PC-9 (cell line): ENCODE measurements at regions not wholly inside any gene's neighbourhood (a gene's known extent, or its start where the extent isn't known, plus 50 kb on each side); places are given as distances from the start of the nearest gene placed in this dataset.

Source experiments
- BruUV-seq: library from RNA; stranded (reverse); fragments of 400-500 nt; replicated peaks from 2 replicates; lab custom pipeline; 2021; lab: Mats Ljungman, UMichigan
- CTCF ChIA-PET: fragments of 300-600 bp; sonication (Branson Sonifier 250); formaldehyde crosslinking; loops from one replicate; lab custom pipeline; 2022; ENCODE audit warnings: antibody characterized with exemption; lab: Charles Lee
- POLR2A ChIA-PET: fragments of 300-600 bp; sonication (Branson Sonifier 250); formaldehyde crosslinking; loops from one replicate; lab custom pipeline; 2022; ENCODE audit warnings: antibody characterized with exemption; ENCODE audit not compliant: unreplicated experiment; lab: Charles Lee
- DNase-seq, 2 experiments: peaks; one replicate each; pipeline versions ENCODE4 v3.0.0 to v3.0.0-alpha.2; 2015 to 2022; ENCODE audit warnings: mixed read lengths in 1 of 2
- H2AFZ ChIP-seq: fragments of 200-600 bp; sonication (generic); 2 replicates; pipeline ENCODE4 v1.8.1; 2017; ENCODE audit warnings: antibody characterized with exemption
- H3F3A ChIP-seq: fragments of 200-600 bp; sonication (generic); 2 replicates; pipeline ENCODE4 v1.8.1; 2017; ENCODE audit warnings: antibody characterized with exemption, mild to moderate bottlenecking, low read depth; ENCODE audit not compliant: insufficient read depth
- H3K27ac ChIP-seq: fragments of 200-600 bp; sonication (generic); 2 replicates; pipeline ENCODE4 v1.6.1; 2016; ENCODE audit warnings: mixed run types
- H3K27me3 ChIP-seq: fragments of 200-600 bp; sonication (generic); 2 replicates; pipeline ENCODE4 v1.6.1; 2016; ENCODE audit warnings: low read depth, mixed run types; ENCODE audit not compliant: insufficient read depth
- H3K36me3 ChIP-seq: fragments of 200-600 bp; sonication (generic); 2 replicates; pipeline ENCODE4 v1.6.1; 2016; ENCODE audit warnings: low read depth, mixed run types
- H3K4me1 ChIP-seq: fragments of 200-600 bp; sonication (generic); replicated peaks from 2 replicates; pipeline ENCODE4 v1.6.1; 2016; ENCODE audit warnings: mixed run types; ENCODE audit not compliant: insufficient read depth
- H3K4me2 ChIP-seq: fragments of 200-600 bp; sonication (generic); 2 replicates; pipeline ENCODE4 v1.6.1; 2017; ENCODE audit warnings: mixed run types
- H3K4me3 ChIP-seq: fragments of 200-600 bp; sonication (generic); 2 replicates; pipeline ENCODE4 v1.6.1; 2016; ENCODE audit warnings: mixed run types
- H3K79me2 ChIP-seq: fragments of 200-600 bp; sonication (generic); 2 replicates; pipeline ENCODE4 v1.6.1; 2017; ENCODE audit warnings: low read depth, mixed run types
- H3K9me2 ChIP-seq: fragments of 200-600 bp; sonication (generic); 2 replicates; pipeline ENCODE4 v1.8.1; 2017; ENCODE audit warnings: mild to moderate bottlenecking; ENCODE audit not compliant: insufficient read depth
- H3K9me3 ChIP-seq: fragments of 200-600 bp; sonication (generic); 2 replicates; pipeline ENCODE4 v1.8.1; 2016; ENCODE audit warnings: low read depth; ENCODE audit not compliant: insufficient read depth
- H4K20me1 ChIP-seq: fragments of 200-600 bp; sonication (generic); 2 replicates; pipeline ENCODE4 v1.8.1; 2017; ENCODE audit not compliant: insufficient read depth
- CTCF ChIP-seq: fragments of 200-600 bp; sonication (generic); conservative IDR thresholded peaks from 2 replicates; pipeline ENCODE4 v1.6.1; 2017; ENCODE audit warnings: mixed run types, antibody characterized with exemption, mild to moderate bottlenecking, moderate library complexity
- EZH2 ChIP-seq: fragments of 200-600 bp; sonication (generic); IDR thresholded peaks from 2 replicates; pipeline ENCODE4 v1.8.0; 2017; ENCODE audit warnings: antibody characterized with exemption, low read depth
- intact Hi-C: fragments of 100-400 bp; cut with micrococcal nuclease; formaldehyde crosslinking; loops from one replicate; pipeline ENCODE4 v1.10.0; 2022; ENCODE audit not compliant: unreplicated experiment

- peaks cover 17% of the 10 kb centered on the region for H3K4me1 ChIP-seq
- intact Hi-C loops, result no loop called here
- no peaks in the 10 kb centered on the region for H3K36me3 ChIP-seq
- BruUV-seq, result no TSS peak
- no peaks in the 10 kb centered on the region for H3K9me3 ChIP-seq
- H3K4me2 ChIP-seq, result no peak overlapping the region
- no peak overlapping the region for H2AFZ ChIP-seq
- H3K9me2 ChIP-seq, result no peaks in the 10 kb centered on the region
- no peak overlapping the region for H3K27ac ChIP-seq
- H3F3A ChIP-seq, result peaks cover 11% of the 10 kb centered on the region
- no peaks in the 10 kb centered on the region for H4K20me1 ChIP-seq
- DNase-seq, result no peak
- ChIA-PET POLR2A (no interaction called here), CTCF (no interaction called here)
- H3K79me2 ChIP-seq, result no peaks in the 10 kb centered on the region
- TF ChIP-seq EZH2 (no peak), CTCF (no peak)
- no peak overlapping the region for H3K4me3 ChIP-seq
- no peaks in the 10 kb centered on the region for H3K27me3 ChIP-seq
These were observed 50.4 kb upstream of the DLX4 start for GRCh38 chr17:49918591-49918990.
